DMS114 treated with DMSO at 0.1 percent for 48 hours (cell line): ENCODE measurements at regions not wholly inside any gene's neighbourhood (a gene's known extent, or its start where the extent isn't known, plus 50 kb on each side); places are given as distances from the start of the nearest gene placed in this dataset.
"Not testable (repeated sequence)": the region's sequence is repeated elsewhere in the genome, so short reads cannot be mapped to it uniquely, and the experiment has no call there.

Experiments used
- DNase-seq: peaks from one replicate; lab custom pipeline; 2025; ENCODE audit not compliant: unreplicated experiment; lab: John Stamatoyannopoulos, UW

DNA sequence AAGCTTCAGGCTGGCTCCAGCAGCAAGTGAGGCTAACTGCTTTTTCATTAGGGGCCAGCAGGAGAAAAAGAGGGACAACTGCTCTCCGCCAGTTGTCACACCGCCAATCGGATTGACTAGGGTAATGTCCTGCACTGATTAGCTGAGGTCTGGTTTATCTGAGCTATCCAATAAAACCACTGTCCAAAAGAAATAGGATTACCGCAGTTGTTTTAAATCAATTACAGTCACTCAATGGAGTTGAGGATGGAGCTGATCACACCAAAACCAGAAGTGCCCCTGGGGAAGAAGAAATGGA lies 351.4 kb upstream of the NPVF start:
- no peak for DNase-seq

DNA sequence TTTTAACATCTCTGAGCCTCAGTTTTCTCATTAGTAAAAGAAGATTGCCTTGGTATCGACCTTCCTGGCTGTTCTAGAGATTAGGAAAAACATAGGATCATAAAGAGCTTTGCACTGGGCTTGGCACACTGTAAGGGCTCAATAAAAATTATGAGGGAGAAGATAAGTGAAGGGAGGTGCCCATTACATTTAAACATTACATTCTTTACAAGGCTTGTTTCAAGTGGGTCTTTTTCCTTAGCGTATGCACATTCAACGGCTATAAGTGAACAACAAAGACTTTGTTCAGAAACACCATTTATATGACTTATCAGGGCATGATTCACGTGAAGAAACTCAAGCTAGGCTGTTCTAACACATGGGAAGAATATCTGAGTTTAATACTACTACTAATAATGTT lies 351.9 kb upstream of the NPVF start:
- no peak for DNase-seq

DNA sequence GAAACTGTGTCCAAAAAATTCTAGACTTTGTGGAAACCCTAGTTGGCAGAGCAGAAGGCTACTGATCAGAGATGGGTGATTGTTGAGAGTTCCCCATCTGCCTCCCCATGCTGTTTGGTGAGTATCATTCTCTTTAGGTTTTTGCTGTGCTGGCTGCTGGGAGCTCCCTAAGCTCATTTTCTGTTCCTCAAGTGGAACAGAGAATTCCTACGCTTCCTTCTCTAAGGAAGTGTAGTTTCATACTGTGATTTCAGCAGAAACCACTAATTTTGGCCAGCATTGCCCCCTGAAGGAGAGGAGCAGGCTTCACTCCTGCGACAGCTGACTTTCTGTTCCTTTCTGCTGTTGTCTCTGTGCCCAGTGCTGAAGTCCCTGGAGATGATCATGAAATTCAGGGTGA lies 355.3 kb upstream of the NPVF start:
- DNase-seq, result no peak

DNA sequence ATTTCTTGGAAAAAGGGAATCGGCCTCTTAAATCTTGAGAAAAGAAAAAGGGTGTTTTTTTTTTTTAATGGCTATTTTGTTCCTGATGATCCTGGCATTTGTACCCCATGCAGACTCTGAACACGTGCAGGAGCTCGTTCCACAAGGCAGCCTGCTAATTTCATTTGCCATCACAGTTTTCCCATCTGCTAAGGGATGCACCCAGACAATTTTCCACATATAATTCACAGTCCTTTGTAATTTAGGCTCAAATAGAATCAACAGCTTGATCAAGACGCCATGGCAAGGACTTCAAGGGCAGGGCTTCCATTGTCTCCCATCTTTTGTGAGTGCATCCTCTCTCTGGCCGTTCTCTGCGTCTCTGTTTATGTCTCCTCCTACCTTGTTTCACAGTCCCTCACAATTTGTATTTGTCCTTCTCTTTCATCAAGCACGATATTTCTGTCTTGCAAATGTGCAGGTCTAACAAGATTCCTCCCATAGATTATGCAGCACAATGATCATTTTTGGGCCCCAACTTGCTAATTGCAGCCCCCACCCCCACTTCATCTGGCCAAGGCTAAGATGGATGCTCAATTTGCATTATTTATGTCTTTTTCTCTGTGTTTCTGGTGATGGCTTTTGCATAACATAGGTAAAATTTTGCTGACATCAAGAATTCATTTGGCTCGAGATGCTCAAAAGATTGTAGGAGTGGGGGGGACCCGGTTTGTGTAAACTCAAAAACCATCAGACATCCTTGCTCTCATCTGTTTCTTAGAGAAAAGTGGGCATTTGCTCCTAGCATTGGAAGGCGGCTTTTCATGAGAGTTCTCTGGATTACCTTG lies 356.0 kb upstream of the NPVF start:
- no peak for DNase-seq

DNA sequence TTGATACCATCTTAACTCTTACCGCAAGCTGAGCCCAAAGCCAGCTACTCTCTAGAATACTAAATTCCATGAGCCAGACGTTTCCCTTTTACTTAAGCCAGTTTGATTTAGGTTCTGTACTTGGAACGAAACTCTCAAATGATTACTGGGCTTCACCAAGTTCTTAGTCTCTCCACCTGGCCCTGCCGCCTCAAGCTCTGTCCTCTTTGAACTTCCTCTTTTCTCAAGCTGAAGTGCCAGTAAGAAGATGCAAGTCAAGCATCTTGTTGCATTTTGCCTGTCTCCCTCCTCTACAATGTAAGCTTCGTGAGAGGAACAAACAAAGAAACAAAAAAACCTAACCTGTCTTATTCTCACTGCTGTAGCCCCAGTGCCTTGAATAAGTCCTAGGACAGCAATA lies 358.2 kb upstream of the NPVF start:
- no peak for DNase-seq

DNA sequence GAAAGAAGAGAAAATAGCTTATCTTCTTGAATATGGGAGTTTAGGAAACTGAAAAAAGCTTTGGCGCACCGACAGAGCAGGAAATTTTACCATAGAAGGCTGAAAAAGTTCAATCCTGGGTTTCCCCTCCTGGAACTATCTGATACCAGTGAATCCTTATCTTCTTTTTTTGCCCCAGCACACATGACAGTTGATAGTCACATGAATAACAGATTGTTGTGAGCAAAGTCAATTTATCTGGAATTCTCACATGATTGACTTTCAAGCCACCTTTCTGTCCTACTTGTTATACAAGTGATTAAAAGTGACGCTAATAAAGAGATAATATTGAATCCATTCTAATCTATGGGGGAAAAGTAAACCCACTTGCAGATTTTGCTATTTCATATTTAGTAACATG lies 365.8 kb upstream of the NPVF start:
- DNase-seq, result no peak

DNA sequence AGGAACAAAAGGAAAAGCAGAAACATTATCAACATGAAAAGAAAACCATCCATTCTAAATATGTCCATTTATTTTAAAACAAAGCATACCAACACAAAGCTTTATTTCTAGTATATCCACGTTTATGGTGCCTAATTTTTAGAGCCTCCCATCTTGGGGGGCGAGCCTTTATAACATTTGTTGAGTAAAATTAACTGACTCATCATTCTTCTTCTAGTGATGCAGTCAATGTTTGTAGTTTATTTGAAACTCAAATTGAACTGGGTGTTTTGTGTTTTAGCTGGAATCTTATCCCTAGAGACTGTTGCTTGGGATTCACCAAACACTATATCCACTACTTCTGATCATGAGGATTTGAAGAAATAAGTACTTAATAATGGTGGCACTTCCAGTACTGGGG lies 366.4 kb upstream of the NPVF start:
- DNase-seq, result no peak

DNA sequence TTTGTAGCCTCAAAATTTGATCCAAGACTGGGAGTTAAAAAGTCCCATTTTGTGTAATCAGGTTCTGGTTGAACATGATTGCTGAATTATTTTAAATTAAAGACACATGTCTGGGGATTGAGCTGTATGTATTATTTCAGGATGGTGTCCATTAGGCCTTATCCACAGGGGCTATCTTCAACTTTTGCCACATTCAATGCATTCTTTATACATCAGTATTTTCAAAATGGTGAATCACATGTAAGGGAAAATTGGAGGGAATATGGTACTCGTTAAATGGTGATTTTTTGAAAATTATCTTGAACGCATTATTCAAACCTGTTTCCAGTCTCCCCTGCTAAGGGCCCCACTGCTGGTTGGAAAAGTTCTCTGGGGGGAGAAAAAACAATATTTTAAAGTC lies 367.7 kb upstream of the NPVF start:
- no peak for DNase-seq

DNA sequence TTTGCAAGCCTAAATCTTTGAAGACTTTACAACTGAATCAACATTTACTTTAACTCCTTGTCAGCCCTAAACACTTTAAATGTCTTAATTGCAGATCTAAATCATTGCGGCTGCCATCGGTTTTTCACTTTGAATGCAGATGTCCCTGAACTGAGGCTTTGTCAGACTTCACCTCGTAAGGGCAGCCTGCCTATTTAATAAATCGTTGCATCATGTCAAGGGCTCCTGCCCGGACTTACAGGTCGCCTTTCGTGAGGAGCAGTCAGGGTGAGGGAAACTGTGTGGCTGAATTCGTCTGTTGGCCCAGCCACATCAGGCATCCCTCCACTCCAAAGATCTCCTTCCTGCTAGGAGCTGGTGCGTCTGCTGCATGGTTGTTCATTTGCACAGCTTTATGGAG lies 368.2 kb upstream of the NPVF start:
- no peak for DNase-seq

DNA sequence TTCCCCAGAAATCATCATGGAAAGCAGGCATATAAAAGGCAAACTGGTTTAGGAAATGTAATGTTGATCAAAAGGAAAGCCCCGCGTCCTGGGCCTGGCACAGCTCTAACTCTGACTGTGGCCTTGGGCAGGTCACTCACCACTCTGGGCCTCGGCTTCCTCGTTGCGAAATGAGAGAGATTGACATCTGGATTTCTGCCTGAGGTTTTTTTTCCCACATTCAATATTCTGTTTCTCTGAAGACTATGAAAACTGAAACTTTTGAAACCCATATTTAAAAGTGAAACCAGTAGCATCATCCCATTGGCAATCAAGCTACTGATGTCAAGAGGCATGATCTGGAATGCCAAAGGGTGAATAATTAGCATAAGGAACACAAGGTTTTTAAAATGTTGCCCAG lies 369.7 kb upstream of the NPVF start:
- DNase-seq, result no peak

DNA sequence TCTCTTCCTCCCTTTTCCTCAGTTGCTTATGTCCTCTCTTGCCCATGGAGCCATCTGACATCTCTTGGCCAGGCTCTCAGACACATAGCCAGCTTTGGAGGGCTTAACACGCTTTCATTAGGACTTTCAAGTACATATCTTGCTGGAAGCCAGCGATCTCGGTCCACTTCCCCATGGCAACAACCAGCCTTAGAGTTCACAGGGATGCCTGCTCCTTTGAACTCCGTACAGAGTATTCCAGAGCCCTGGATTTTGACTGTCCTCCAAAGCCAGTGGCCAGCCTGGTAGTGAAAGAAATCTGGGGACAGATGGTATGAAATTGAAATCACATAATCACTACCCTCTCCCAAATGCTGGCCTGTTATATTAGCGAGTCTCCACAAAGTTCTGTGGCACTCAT lies 370.5 kb upstream of the NPVF start:
- no peak for DNase-seq

DNA sequence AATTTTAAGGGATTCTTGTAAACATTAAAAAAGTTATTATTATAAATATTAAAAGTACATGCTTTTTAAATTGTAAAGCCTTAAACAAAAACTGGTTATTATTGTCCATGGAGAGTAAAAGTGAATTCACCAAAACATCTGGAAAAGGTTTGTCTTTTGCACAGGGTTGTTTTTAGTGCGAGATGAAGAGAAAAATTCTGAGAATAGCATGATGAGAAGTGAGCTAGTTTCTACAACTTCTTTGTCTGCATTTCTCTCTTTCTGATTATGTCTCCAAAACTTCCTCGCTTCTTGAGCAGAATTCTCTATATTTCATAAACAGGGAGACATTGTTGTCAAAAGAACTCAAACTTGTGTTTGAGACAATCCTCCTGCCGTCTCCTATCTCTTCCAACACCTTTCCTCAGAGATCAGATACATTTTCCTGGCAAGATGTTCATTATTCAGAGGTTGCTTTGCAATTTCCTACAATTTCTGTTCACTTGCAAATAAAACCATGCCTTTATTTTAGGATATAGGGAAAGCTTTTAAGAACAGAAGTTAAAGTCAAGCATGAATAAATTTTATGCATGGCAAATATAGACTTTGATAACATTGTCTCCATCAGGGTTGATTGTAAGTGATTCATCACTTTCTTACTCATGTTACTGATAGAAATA lies 372.1 kb upstream of the NPVF start:
- no peak for DNase-seq

DNA sequence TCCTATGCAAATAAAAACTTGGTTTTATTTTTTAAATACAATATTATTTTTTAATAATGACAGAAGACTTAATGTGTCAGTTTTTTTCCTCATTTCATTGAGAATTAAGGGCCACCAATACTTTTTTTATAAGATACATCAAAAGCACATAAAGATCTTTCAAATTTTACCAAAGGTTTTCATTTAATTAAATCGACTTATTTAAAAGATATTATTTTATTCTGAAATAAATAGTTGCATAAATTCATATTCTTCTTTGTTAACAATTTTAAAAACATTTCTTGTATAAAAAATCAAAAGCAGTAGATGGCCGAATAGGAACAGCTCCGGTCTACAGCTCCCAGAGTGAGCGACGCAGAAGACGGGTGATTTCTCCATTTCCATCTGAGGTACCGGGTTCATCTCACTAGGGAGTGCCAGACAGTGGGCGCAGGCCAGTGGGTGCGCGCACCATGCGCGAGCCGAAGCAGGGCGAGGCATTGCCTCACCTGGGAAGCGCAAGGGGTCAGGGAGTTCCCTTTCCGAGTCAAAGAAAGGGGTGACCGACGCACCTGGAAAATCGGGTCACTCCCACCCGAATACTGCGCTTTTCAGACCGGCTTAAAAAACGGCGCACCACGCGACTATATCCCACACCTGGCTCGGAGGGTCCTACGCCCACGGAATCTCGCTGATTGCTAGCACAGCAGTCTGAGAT lies 374.6 kb upstream of the NPVF start:
- DNase-seq, result not testable (repeated sequence)

DNA sequence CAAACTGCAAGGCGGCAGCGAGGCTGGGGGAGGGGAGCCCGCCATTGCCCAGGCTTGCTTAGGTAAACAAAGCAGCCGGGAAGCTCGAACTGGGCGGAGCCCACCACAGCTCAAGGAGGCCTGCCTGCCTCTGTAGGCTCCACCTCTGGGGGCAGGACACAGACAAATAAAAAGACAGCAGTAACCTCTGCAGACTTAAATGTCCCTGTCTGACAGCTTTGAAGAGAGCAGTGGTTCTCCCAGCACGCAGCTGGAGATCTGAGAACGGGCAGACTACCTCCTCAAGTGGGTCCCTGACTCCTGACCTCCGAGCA lies 375.1 kb upstream of the NPVF start:
- DNase-seq, result not testable (repeated sequence)

DNA sequence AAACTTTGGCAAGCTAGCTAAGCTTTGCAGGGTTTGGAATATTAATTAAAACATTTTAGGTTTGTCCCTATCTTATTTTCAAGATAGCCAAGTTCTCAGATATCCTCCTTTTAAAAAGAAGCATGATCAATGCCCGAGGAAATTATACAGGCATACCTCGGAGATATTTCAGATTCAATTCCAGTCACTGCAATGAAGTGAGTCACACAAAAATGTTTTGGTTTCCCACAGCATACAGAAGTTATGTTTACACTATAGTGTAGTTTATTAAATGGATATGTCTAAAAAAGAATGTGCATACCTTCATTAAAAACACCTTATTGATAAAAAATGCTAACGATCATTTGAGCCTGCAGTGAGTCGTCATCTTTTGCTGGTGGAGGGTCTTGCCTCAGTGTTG lies 382.9 kb upstream of the NPVF start:
- no peak for DNase-seq

DNA sequence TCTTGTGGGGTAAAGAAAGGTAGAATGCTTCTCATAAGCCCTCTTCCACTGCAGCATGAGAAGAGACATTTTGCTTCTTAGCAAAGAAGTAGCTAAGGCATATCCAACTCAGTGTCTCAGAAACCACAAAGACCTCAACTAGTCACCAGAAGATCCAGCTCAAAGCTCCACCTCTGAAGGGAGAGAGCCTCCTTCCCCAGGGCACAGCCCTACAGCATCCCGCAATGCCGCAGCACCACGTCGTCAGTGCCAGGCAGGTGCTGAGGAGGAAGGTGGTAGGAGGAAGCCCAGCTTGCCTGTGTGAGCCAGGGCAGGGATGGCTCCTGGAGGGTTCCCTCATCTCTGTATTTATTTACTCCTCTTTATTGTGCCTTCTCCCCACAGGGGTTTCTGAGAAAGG lies 385.6 kb upstream of the NPVF start:
- DNase-seq, result no peak

DNA sequence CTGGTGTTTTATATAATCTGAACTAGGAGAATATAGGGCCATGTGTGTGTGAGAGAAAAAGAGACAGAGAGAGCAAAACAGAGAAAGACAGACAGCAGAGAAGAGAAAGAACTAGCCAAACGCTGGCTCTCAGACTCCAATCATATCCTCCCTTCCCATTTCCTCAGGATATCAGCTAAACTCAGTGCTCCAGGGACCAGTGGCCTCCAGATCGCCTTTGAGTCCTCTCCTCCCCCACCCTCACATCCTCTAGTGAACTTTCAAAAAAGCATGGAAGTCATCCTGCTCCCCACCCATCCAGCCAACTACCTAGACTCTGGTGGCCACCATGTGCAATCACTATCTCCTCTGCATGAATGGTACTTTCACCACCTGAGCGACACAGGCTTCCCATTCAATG lies 386.1 kb upstream of the NPVF start:
- no peak for DNase-seq

DNA sequence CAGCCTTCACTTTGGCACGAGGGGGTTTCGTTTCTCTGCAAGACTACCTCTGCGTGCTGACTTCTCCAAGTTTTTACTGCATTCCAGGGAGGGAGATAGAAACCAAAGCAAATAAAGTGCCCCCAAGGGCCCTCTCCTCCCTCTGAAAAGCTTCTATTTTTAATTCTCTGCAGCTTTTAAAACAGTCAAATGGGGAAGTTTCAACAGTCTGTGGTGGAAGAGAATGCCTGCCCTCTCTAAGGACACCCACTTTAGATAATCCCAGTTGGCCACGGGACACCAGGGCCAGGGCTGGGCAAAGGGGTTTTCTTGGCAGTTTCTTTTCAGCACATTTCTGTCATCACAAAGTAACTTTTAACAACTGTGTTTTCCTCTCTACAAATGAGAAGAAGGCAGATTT lies 386.7 kb upstream of the NPVF start:
- no peak for DNase-seq

DNA sequence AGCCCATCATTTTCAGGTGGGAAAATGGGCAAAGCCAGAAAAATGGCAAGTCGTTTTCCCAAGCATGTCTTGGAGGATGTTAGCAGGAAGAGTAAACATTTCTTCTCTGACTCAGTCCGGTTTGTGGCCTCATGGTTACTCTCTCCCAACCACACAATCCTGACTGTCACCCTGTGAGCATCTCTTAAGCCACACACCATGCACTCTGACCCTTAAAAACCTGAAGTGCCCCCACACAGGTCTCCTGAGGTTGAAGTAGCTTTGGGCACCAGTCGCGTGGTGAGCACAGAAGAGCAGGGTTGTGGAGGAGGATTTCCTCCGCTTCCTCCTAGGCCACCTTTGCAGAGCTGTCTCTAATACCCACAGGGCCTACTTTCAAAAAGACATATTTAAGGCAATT lies 387.3 kb upstream of the NPVF start:
- DNase-seq, result no peak

DNA sequence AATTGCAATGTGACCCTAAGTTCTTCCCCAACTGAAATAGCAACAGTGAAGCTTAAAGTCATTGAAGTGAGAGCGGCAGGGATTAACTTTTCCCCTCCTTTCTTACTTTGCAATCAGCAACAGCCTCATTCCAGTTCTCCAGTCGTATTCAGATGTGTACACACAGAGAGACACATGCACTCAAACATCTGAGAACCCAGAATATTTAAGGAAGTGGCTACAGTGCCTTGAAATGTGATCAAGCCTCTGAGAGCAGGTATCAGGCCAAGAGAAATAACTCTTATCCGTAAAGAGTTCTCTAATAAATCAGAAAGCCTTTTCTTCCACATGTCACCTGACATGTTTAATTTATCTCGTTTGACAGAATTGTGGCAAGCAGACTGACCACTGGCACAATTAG lies 388.9 kb upstream of the NPVF start:
- DNase-seq, result no peak

DNA sequence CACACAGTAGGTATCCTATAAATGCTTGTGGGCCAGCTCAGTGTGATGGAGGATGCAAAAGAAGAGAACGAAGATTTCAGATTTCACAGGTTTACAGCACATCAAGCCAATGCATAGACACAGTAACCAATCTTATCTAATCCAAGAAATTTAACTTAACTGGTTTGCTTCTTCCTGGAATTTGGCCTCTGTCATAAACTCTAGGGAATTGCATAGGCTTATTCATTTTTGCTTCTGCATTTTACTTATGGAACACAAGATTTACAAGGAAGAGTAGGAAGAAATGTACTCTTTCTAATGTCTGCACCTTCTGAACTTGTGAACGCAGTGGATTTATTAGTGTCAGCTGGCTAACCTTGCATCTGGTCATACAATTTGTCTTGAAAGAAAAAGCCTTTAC lies 389.4 kb upstream of the NPVF start:
- no peak for DNase-seq

DNA sequence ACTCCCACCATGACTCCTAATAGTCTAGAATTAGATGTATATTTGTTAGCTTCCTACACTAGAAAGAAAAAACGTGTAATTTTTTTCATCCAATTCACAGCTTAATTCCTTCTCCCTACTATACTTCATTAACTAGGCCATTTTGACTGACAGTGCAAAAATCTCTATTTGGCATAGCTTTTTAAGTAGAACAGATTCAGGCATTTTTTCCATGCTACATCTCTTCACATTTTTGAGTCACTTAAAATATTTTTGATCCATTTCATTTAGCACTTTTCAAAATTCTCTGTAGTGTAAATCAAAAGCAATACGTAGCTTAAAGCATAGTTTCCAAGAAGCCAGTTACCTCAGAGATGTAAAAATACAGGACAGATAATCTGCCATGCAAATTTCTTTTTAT lies 391.1 kb upstream of the NPVF start:
- DNase-seq, result no peak
